T-helper 9 cell (primary cell): ENCODE measurements at regions not wholly inside any gene's neighbourhood (a gene's known extent, or its start where the extent isn't known, plus 50 kb on each side); places are given as distances from the start of the nearest gene placed in this dataset.
"Not testable (repeated sequence)": the region's sequence is repeated elsewhere in the genome, so short reads cannot be mapped to it uniquely, and the experiment has no call there.

ENCODE experiments used
- DNase-seq: peaks from one replicate; pipeline ENCODE4 v3.0.0-alpha.2; 2020

- no peak for DNase-seq
Observed at GRCh38 chr4:18616720-18617119, 595.2 kb upstream of the LCORL start.

GRCh38 chr4:18611026-18611425, 589.5 kb upstream of the LCORL start:
- DNase-seq = no peak

- no peak for DNase-seq
Observed at GRCh38 chr4:18608908-18609533, 587.5 kb upstream of the LCORL start.

GRCh38 chr4:18602610-18603009, 581.1 kb upstream of the LCORL start:
- not testable (repeated sequence) for DNase-seq

- peak; percentile 17 for DNase-seq
Observed at GRCh38 chr4:18593297-18594002, 571.9 kb upstream of the LCORL start.

- DNase-seq = no peak
Observed at GRCh38 chr4:18582841-18583240, 561.3 kb upstream of the LCORL start.

GRCh38 chr4:18578307-18578706, 556.8 kb upstream of the LCORL start:
- no peak for DNase-seq

GRCh38 chr4:18572481-18572880, 550.9 kb upstream of the LCORL start:
- DNase-seq = no peak

- no peak for DNase-seq
Observed at GRCh38 chr4:18571301-18571761, 549.8 kb upstream of the LCORL start.

GRCh38 chr4:18570370-18570769, 548.8 kb upstream of the LCORL start:
- DNase-seq = no peak

- DNase-seq = no peak
Observed at GRCh38 chr4:18568600-18568999, 547.0 kb upstream of the LCORL start.

- no peak for DNase-seq
Observed at GRCh38 chr4:18566970-18567799, 545.6 kb upstream of the LCORL start.

GRCh38 chr4:18559492-18559891, 537.9 kb upstream of the LCORL start:
- no peak for DNase-seq

- no peak for DNase-seq
Observed at GRCh38 chr4:18556402-18556801, 534.8 kb upstream of the LCORL start.

- DNase-seq = no peak
Observed at GRCh38 chr4:18540349-18540748, 518.8 kb upstream of the LCORL start.

- DNase-seq = no peak
Observed at GRCh38 chr4:18538121-18538520, 516.6 kb upstream of the LCORL start.

GRCh38 chr4:18536428-18536827, 514.9 kb upstream of the LCORL start:
- no peak for DNase-seq

- no peak for DNase-seq
Observed at GRCh38 chr4:18535948-18536347, 514.4 kb upstream of the LCORL start.

GRCh38 chr4:18533262-18533775, 511.8 kb upstream of the LCORL start:
- no peak for DNase-seq

- no peak for DNase-seq
Observed at GRCh38 chr4:18531731-18532130, 510.2 kb upstream of the LCORL start.

- DNase-seq = no peak
Observed at GRCh38 chr4:18529482-18529881, 507.9 kb upstream of the LCORL start.

- no peak for DNase-seq
Observed at GRCh38 chr4:18524667-18525066, 503.1 kb upstream of the LCORL start.

- DNase-seq = no peak
Observed at GRCh38 chr4:18518098-18518497, 496.5 kb upstream of the LCORL start.
